ENCODE measurements at regions not wholly inside any gene's neighbourhood (a gene's known extent, or its start where the extent isn't known, plus 50 kb on each side); places are given as distances from the start of the nearest gene placed in this dataset.

DNA sequence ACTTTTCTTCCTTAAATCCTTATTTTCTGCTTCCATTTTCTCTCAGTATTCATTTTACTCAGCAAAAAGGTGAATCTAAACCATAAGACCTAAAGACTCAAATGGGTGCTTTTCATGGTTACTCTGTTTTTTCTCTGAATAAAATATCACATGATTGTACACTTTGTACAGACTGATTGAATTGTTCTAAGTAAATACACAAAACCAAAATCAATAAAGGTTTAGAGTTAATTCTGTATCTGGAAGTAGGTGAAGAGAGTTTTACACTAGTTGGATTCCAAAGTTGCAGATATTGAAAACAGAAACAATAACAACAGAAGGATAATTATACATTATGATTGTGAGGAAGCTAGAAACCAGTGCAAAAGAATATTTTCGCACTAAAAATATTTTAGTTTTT is 546.2 kb downstream of the TUSC7 start:
- Histone ChIP-seq H3K4me1 (ENCODE audit: insufficient read depth) (no peaks in the 10 kb centered on the region), H3K36me3 (ENCODE audit: low read depth) (no peaks in the 10 kb centered on the region), H3K79me2 (ENCODE audit: insufficient read depth) (no peaks in the 10 kb centered on the region), H3K4me2 (ENCODE audit: unreplicated experiment) (no peak overlapping the region), H3K4me3 (no peak overlapping the region), H3K9ac (no peak overlapping the region), H3K9me3 (ENCODE audit: low read depth) (no peaks in the 10 kb centered on the region), H4K20me1 (ENCODE audit: insufficient read depth) (no peaks in the 10 kb centered on the region), H3K27ac (no peak overlapping the region), H3F3A (ENCODE audit: insufficient read depth) (no peaks in the 10 kb centered on the region), H2AFZ (no peak overlapping the region), H3K27me3 (replicated peaks; ENCODE audit: insufficient read depth) (no peaks in the 10 kb centered on the region), H3K9me2 (ENCODE audit: insufficient read depth) (no peaks in the 10 kb centered on the region)
- no peak for DNase-seq
- TF ChIP-seq EZH2 (IDR thresholded peaks at IDR 0.05; ENCODE audit: insufficient read depth, poor library complexity, severe bottlenecking) (no peak), EZH2phosphoT487 (IDR thresholded peaks at IDR 0.05; ENCODE audit: insufficient read depth, low read depth) (no peak)
- WGBS, 2 experiments (ENCODE audit: low coverage in 1 of 2, low lambda C conversion rate in 2 of 2, missing lambda C conversion rate in 2 of 2): 50 to 60% methylated on average over 1 of the region's 1 CpG
- in situ Hi-C loops (cut with MboI): no loop called here

DNA sequence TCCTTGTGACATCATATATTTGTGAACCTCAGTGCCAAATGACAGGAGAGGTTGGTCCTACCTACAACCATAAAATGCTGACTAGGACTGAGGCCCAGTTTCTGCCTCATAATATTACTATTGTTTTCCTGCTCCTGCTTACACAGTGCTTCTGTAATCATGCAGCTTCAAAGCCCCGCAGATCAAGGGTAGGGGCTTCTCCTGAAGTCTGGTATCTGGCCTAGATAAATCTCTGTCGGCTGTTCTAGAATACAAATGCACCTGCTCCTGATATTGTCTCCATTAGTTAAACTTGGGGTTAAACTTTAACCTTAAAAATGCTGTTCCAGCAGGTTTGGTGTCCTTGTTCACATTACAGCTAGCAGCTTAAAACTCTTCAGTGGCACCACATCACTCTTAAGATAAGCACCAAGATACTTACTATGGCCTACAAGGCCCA is 552.4 kb downstream of the TUSC7 start:
- no peaks in the 10 kb centered on the region for H3K79me2 ChIP-seq (ENCODE audit: insufficient read depth)
- no peaks in the 10 kb centered on the region for H3K27me3 ChIP-seq (replicated peaks; ENCODE audit: insufficient read depth)
- no peak for TF ChIP-seq EZH2phosphoT487 (IDR thresholded peaks at IDR 0.05; ENCODE audit: insufficient read depth, low read depth)
- no peak for DNase-seq
- H3K9me2 ChIP-seq (ENCODE audit: insufficient read depth): no peaks in the 10 kb centered on the region
- no peak overlapping the region for H3K4me2 ChIP-seq (ENCODE audit: unreplicated experiment)
- 22 to 26% methylated on average over 2 of the region's 2 CpGs for WGBS, 2 experiments (ENCODE audit: low coverage in 1 of 2, low lambda C conversion rate in 2 of 2, missing lambda C conversion rate in 2 of 2)
- H3K9me3 ChIP-seq (ENCODE audit: low read depth): no peaks in the 10 kb centered on the region
- H3K27ac ChIP-seq: no peak overlapping the region
- H2AFZ ChIP-seq: no peak overlapping the region
- in situ Hi-C loops (cut with MboI): no loop called here
- H3K4me3 ChIP-seq: no peak overlapping the region
- H4K20me1 ChIP-seq (ENCODE audit: insufficient read depth): no peaks in the 10 kb centered on the region
- no peaks in the 10 kb centered on the region for H3K36me3 ChIP-seq (ENCODE audit: low read depth)
- no peak overlapping the region for H3K9ac ChIP-seq
- H3K4me1 ChIP-seq (ENCODE audit: insufficient read depth): no peaks in the 10 kb centered on the region
- H3F3A ChIP-seq (ENCODE audit: insufficient read depth): no peaks in the 10 kb centered on the region

DNA sequence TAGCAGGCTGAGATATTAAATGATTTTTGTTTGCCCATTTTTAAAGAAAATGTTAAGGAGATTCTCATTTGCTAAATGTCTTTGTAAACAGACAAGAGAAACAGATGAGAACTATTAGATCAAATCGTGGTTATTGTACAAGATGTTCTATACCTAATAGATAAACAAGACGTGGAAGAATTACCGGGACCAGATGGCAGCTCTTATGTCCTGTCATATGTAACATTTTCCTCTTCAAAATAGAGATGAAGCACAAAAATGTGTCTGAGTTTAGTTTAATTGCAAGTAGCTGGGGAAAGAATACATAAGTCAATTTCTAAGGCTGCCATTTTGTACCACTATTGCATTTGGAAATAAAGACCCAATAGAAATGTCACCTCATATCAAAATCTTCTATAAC is 553.7 kb downstream of the TUSC7 start:
- Histone ChIP-seq H2AFZ (no peak overlapping the region), H3F3A (ENCODE audit: insufficient read depth) (no peaks in the 10 kb centered on the region), H3K79me2 (ENCODE audit: insufficient read depth) (no peaks in the 10 kb centered on the region), H3K27me3 (replicated peaks; ENCODE audit: insufficient read depth) (no peaks in the 10 kb centered on the region), H3K9me2 (ENCODE audit: insufficient read depth) (no peaks in the 10 kb centered on the region), H3K4me3 (no peak overlapping the region), H3K9me3 (ENCODE audit: low read depth) (no peaks in the 10 kb centered on the region), H4K20me1 (ENCODE audit: insufficient read depth) (no peaks in the 10 kb centered on the region), H3K4me2 (ENCODE audit: unreplicated experiment) (no peak overlapping the region), H3K4me1 (ENCODE audit: insufficient read depth) (no peaks in the 10 kb centered on the region), H3K27ac (no peak overlapping the region), H3K36me3 (ENCODE audit: low read depth) (no peaks in the 10 kb centered on the region), H3K9ac (no peak overlapping the region)
- in situ Hi-C loops (cut with MboI): no loop called here
- WGBS, 2 experiments (ENCODE audit: low coverage in 1 of 2, low lambda C conversion rate in 2 of 2, missing lambda C conversion rate in 2 of 2): 43 to 44% methylated on average over 3 of the region's 3 CpGs
- no peak for TF ChIP-seq EZH2 (IDR thresholded peaks at IDR 0.05; ENCODE audit: insufficient read depth, poor library complexity, severe bottlenecking)
- TF ChIP-seq EZH2phosphoT487 (IDR thresholded peaks at IDR 0.05; ENCODE audit: insufficient read depth, low read depth): no peak
- DNase-seq: no peak

DNA sequence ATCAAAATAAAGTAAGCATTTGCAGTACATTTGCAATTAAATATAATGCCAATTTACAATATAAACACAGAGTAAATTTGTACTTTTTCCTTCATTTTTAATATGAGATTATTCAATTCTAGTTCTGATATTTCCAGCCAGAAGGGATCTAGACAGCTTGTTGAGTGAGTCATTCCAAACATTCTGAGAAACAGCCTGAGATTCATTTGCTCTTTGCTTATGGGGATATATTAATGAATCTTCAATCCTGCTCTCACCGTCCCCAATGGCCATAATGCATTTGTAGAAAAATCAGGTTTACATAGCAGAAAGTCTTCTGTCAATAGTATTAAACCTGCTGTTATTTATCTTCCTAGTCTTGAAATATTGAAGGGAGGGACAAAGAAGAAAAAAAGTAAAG is 554.2 kb downstream of the TUSC7 start:
- Histone ChIP-seq H3K4me2 (ENCODE audit: unreplicated experiment) (no peak overlapping the region), H3K27ac (no peak overlapping the region), H3K9ac (no peak overlapping the region), H3K36me3 (ENCODE audit: low read depth) (no peaks in the 10 kb centered on the region), H3K4me3 (no peak overlapping the region), H3K27me3 (replicated peaks; ENCODE audit: insufficient read depth) (no peaks in the 10 kb centered on the region), H4K20me1 (ENCODE audit: insufficient read depth) (no peaks in the 10 kb centered on the region), H3K79me2 (ENCODE audit: insufficient read depth) (no peaks in the 10 kb centered on the region), H3K9me3 (ENCODE audit: low read depth) (no peaks in the 10 kb centered on the region), H3K4me1 (ENCODE audit: insufficient read depth) (no peaks in the 10 kb centered on the region), H3K9me2 (ENCODE audit: insufficient read depth) (no peaks in the 10 kb centered on the region), H3F3A (ENCODE audit: insufficient read depth) (no peaks in the 10 kb centered on the region), H2AFZ (no peak overlapping the region)
- TF ChIP-seq EZH2phosphoT487 (IDR thresholded peaks at IDR 0.05; ENCODE audit: insufficient read depth, low read depth) (no peak), EZH2 (IDR thresholded peaks at IDR 0.05; ENCODE audit: insufficient read depth, poor library complexity, severe bottlenecking) (no peak)
- 0 to 2% methylated on average over 1 of the region's 1 CpG for WGBS, 2 experiments (ENCODE audit: low coverage in 1 of 2, low lambda C conversion rate in 2 of 2, missing lambda C conversion rate in 2 of 2)
- in situ Hi-C loops (cut with MboI): no loop called here
- no peak for DNase-seq

Data from GM23248 (cell line).